Stimulated activated CD4-positive, alpha-beta T cell treated with anti-CD3 and anti-CD28 coated beads, Interleukin-4, amount 100 ng/mL, for 48 hours (primary cell): ENCODE measurements at regions not wholly inside any gene's neighbourhood (a gene's known extent, or its start where the extent isn't known, plus 50 kb on each side); places are given as distances from the start of the nearest gene placed in this dataset.
"Not testable (repeated sequence)": the region's sequence is repeated elsewhere in the genome, so short reads cannot be mapped to it uniquely, and the experiment has no call there.

ENCODE experiments used
- DNase-seq, 2 donors: peaks; one replicate each; pipeline ENCODE4 v3.0.0-alpha.2; 2020; ENCODE audit warnings: low read depth in 2 of 2

DNA sequence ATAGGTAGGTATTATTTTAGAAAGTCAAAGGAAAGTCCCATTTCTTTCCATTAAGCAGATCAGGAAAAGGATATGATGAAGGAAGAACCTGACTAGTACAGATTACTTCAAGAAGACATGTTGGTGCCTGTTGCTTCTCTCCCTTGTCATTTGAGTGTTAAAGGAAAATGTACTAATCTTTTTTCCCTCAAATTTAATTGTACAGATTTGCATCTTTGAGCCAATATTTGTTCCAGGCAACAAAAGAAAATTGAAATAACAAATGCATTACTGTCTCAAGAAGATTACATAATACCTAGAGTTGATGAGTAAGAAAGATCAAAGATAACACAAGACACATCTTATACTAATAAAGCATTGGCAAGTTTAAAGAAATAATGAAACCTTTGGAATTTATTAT lies 566.9 kb upstream of the ZP4 start:
- no peak for DNase-seq

DNA sequence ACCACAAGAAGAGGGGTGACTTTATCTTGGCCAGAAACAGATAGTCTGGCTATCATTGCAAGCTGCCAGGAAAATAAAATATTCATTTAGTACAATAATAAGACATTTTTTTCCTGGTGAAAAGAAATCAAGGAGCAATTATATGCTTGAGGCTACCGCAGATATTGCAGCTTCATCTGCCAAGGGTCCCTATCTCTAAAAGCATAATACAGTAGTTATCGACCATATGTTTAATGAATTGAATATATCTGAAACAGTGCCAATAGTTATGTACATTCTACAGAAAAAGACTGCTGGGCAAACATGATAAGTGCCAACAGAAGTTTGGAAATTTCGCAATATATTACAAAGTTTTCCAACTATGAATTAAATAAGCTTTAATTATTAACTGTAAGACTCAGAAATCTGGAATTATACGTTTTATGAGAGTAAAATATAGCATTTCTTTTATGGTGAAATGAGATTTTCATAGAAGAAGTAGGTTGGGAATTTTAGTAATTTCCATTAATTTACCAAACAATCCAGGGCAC lies 561.1 kb upstream of the ZP4 start:
- DNase-seq: no peak

DNA sequence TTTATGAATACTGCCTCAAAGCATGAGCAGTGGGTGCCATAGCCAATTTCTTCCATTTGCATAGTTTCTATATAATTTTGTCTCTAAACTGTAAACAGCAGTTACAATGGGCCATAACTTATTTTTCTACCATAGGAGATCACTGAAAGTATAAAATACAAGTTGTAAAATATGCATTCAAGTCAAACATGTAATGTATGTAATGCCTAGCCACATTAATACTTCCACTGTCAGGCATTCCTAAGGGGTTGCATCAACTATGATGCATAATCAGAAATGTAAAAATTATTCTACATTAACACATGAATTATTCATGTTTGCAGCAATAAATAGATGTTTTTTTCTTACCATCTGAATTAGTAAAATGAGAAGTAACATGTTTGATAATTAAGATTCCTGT lies 560.3 kb upstream of the ZP4 start:
- DNase-seq: no peak

DNA sequence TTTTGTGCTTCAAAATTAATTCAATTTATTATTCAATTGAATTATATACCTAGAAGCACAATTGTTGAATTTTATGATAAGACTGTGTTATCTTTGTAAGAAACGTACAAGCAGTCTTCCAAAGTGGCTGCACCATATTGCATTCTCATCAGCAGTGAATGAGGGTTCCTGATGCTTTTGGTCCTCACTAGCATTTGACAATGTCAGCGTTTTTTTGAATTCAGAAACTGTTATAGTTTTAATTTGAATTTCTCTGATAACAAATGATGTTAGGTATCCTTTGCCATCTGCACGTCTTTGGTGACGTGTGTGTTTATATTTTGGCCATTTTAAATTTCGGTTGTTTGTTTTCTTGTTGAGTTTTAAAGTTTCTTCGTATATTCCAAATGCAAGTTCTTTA lies 553.0 kb upstream of the ZP4 start:
- DNase-seq: no peak

DNA sequence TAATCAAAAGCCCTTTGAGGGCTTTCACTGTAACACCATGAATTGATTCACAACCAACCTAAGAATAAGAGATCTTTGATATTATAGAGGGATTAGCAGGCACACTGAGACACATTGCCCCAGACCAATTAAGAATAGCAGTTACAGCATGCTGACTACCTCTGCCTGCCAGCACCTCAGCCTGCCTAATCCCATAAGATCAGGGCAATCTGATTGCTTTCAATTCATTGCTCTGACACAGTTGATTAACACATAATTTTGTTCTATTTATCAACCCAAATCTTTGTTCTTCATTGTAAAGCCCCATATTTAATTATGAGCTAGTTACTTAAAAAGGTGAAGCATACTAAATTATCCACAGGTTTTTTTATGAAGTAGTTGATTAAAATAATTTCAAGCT lies 548.8 kb upstream of the ZP4 start:
- DNase-seq: no peak

DNA sequence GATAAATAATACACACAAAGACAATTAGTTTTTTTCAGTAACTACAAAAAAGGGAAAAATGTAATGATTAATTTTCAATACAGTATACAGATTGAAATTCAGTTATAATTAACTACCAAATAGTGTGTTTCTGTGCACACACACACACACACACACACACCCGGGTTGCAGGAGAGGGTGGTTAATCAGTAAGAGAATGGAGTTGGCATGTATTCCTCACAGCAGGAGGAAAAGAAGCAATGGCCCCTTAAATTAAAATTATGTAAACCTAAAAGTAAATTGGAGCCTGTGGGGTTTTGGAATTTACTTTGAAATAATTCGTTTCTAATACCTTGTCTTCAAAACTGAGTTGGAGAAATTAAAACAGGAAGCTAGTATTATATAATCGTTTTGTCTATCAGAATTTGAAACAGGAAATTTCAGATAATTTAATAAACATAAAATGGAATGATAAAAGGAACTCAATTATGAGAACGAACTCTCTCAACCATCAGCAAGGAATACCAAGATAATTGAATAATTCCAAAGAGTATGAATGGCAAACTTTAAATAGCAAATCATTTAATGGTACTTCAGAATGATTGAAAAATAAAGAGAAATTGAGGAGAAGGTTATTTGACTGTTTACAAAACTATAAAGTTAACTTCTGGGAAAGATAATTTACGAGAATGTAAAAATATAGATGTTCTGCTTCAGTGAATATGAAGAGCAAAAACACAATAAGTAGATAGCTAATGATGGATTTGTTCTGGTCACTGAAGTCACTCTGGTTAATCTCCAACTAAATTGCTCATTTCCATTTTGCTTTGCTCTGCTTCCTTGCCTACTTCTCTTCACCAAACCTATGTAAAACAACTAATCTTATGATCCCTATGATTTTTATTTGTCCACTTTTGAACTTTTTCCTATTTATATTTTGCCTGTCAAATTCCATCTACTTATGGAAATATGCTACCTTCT lies 547.9 kb upstream of the ZP4 start:
- no peak for DNase-seq

DNA sequence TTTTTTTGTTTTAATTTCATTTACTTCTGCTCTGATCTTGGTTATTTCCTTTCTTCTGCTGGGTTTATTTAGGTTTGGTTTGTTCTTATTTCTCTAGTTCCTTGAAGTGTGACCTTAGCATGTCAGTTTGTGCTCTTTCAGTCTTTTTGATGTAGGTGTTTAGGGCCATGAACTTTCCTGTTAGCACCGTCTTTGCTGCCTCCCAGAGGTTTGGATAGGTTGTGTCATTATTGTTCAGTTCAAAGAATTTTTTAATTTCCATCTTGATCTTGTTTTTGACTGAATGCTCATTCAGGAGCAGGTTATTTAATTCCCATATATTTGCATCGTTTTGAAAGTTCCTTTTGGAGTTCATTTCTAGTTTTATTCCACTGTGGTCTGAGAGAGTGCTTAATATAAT lies 539.0 kb upstream of the ZP4 start:
- DNase-seq: not testable (repeated sequence)

DNA sequence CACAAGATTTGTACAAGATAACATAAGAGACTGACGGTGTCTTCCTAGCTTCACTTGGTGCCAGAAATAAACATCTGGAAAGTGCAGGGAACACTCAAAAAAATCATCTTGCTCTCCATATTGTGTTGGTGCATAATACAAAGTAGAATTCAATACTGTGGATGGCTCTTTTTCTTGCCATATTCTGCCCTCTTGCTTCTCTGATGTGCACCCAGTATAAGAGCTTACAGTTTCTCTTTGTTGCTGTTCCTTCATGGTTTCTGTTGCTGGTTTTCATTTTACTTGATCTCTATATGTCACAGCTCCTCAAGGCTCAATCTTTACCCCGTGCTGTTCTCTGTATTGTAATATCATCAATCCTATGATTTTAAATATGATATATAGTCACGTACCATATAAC lies 528.5 kb upstream of the ZP4 start:
- DNase-seq: no peak

DNA sequence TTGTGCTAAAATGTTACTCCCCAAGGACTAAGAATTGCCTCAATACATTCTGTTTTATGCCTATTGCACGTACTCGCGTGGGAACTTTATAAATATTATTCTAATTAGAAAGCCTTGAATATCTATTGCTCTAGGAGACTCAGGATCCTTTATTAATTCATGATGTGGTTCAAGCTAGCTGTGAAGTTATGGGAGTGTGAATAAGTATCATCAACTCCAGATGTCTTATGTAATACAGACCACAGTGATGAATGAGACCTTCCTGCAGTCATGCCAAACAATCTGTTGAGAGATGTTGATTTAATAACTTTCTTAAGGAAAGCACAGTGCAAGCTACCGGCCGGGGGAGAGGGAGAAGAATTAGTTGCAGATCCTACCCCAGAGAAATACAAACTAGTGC lies 519.2 kb upstream of the ZP4 start:
- DNase-seq: no peak

DNA sequence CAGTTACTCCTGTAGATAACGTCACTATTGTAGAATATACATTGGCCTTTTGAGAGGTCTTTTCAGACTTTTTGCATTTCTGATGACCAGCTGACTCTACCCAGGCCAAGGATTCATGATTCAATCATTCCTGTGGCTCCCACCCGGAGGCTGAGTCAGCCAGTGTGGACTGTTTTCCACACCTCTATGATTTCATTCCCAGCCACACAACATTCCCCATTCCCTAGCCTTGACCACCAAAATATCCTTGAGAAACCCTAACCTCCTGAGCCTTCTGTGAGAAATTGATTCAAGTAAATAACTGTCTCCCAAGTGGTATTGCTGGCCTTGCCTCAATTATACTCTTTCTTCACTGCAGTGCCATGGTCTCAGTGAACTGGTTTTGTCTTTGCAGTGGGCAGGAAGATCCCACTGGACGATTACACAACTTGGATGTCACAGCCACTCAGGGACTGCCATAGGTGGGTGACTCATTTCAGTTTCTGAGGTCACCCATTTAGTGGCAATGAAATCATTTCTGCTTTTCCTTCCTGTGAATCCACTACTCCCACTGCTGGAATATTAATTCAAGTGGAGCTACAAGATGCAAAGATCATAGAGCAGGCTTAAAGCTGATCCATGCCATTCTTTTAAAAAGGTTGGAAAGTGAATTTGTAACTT lies 518.6 kb upstream of the ZP4 start:
- DNase-seq: no peak

DNA sequence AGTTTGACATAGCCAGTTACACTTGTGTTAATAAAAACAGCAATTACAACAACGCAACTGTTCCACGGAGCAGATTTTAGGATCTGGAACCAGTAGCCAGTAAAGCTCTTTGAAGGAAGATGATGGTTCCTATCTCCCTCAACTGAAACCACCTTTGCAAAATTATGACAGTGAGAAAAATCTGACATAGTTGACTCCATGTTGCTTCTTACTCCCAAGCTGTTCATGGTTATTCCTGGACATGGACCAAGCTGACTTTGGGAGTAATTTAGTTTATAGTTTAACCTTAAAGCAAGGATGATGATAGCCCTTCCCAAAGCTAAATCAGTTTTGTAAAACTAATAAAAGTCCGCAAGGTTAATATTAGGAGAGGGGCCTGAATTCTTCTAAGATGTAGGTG lies 518.0 kb upstream of the ZP4 start:
- DNase-seq: no peak

DNA sequence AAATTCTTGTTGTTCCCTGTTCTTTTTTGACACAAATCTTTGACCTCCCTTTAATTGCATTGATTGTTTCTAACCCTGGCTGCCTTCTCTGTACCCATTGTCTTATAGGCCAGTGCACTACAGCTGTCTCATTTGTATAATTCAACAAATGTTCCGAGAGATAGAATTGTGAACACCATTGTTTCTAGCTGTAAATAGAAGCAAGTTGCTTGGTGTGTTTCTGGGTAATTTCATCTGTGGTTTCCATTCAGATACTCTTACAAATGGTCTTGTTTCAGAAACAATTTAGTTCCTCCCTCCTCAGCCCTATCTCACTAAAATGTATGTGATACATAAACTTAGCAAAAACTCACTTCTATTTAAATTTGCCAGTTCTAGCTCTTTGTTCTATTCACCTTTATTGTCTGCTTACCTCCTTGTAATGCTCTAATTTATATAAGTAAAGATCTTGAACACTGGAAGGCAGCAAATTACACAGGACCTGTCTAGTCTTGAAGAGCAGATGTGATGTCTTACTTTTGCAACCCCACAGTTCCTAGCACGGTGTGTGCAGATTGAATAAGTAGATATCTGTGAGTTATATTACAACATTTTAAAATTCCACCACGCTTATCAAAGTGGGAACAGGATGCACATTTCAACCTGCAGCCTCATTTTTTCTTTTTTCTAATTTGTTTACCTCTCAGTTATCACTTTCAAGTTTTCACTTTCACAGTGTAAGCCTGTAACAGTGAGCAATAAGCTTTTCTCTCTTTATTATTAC lies 515.6 kb upstream of the ZP4 start:
- DNase-seq: no peak

DNA sequence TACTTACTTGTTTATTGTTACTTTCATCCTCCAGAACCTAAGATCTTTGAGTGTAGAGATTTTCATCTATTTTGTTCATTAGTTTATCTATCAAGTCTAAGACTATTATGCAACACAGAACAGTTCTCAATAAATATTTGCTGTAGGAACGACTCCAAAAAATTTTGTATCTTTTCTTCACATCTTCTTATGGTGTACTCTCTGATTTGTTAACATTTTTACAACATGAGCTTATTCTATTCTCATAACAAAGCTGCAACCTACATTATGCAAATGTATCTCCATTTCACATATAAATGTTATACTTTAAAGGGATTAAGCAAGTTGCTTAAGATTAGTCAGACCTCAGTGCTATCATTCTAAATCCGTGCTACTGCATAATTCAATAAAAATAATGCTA lies 514.2 kb upstream of the ZP4 start:
- no peak for DNase-seq

DNA sequence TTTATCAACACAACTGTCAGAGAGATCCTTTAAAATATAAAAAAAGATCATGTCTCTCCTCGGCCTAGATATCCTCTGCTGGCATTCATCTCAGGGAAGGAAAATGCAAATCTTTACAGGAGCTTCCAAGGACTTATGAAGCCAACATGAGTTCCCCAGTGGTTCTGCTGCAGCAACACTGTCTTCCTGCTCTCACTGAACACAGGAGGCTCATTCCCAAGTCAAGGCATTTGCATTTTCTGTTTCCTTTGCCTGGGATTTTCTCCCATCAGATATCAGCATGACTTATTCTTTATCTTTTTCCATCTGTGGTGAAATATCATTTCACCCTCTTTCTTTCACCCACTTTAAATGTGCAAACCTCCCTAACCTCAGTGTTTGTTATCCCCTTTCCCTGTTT lies 513.8 kb upstream of the ZP4 start:
- DNase-seq: no peak

DNA sequence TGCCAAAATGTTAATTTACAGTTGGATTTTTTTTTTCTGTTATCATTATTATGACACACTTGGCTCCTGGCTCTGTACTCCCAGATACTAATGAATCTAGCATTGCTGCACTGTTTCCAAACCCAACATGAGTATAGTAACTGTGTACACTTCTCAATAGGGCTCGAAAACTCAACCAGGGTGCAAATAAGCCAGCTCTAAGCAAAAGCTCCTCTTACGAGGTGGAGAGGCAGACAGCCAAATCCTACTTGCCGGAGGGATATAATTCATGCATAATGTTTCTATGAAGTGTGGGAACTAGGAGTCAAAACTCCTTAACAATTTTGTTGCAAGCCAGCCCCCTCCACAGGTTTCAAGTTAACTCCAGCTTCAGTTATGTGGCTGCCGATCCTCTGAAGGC lies 510.4 kb upstream of the ZP4 start:
- DNase-seq: no peak

DNA sequence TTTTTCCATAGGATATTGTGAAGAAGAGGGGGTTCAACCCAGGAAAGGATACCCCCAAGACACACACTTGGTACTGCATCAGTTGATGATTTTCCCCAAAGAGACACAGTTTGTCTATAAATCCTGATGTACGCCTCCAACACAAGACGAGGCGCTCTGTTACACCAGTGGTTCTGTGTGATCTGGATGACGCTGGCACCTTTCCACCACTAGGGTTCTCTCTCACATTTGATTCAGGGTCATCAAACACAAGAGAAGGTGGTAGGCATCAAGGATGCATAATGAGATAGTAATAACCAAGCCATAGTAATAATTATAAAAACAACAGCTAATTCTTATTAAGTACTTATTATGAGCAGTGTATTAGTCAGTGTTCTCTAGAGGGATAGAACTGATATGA lies 508.8 kb upstream of the ZP4 start:
- DNase-seq: no peak

DNA sequence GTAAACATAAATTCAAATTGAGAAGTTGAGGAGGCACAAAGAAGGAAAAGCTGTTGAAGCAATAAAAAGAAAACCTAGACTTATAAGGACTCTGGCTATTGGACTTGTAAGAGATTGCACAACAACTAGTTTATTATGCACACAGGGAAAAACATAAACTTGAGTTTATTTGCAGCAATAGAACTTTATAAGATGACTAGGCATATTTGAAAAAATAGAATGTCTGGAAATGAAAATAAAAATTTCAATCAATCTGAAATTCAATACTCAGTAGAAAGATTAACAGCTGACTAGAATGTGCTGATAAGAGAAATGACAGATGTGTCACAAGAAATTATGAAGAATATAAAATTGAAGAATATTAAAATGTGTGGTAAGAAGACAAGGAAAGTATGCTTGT lies 505.4 kb upstream of the ZP4 start:
- DNase-seq: no peak

DNA sequence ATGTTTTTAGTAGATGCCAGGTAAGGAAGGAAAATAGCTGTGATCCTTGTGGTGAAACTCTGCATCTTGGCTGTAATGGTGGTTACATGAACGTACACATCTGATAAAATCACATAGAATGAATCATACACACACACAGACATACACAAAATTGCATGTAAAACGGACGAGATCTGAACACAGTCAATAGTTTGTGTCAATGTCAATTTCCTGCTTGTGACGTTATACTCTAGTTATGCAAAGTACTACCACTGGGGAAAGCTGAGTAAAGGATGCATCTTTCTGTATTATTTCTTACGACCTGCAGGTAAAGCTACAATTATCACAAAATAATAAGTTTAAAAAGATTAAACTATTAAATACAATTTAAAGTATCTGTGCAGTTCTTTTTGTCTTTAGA lies 493.7 kb upstream of the ZP4 start:
- no peak for DNase-seq

DNA sequence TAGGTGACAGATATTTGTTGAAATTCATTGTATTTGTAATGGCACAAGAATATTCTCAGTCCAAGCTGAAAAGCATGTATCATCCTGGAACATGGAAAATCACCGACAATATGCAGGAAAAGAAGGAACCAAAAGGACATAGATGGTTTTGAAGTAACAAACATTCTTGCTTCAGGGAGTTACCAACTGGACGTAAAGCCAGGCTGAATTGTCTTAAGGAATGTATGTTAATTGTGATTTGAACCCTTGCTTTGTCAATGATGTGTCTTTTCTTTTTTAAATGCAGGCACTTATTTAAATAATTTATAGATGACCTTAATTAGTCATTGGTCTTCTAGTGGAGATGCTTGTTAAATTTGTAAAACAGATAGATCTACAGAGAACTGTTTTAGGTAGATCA lies 489.4 kb upstream of the ZP4 start:
- DNase-seq: no peak

DNA sequence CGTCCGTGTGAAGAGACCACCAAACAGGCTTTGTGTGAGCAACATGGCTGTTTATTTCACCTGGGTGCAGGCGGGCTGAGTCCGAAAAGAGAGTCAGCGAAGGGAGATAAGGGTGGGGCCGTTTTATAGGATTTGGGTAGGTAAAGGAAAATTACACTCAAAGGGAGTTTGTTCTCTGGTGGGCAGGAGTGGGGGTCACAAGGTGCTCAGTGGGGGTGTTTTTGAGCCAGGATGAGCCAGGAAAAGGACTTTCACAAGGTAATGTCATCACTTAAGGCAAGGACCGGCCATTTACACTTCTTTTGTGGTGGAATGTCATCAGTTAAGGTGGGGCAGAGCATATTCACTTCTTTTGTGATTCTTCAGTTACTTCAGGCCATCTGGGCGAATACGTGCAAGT lies 488.7 kb upstream of the ZP4 start:
- not testable (repeated sequence) for DNase-seq

DNA sequence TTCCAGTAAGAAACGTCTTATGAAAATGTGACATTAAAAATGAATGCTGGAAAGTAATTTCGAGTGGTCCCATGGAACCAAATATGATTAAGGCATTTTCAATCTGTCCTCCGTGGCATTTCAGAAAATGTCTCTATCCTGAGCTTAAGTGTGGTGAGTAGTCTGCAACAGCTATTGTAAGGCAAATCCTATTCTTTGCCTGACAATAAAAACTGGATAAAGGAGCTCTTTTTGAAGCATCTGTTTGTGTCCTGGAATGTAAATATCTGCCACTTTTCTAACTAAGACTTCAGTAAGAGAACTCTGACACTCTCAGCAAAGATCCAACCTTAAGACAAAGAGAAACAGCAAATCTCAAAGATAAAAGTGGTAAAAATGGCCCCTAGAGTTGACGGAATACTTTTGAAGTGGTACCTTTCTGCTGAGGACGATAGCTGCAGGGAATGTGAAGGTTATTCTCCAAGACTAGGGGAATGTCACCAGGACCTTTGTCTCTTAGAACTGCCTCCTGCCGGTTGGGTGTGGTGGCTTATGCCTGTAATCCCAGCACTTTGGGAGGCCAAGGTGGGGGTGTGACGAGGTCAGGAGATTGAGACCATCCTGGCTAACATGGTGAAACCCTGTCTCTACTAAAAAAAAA lies 486.7 kb upstream of the ZP4 start:
- DNase-seq: no peak

DNA sequence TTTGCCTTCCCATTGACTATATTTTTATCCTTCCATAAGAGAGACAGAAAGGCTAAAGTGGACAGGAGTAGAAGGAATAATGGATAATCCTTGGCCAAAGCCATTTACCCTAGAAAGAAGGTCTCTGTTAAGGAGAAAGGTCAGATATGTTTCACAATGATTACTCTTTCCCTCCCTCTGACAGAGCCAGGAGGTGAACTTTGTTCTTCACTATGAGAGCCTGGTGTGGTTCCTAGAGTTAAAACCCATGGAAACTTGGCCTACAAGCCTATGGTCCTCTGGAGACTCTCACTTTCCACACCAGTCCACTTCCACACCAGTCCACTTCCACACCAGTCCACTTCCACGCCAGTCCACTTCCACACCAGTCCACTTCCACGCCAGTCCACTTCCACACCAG lies 479.9 kb upstream of the ZP4 start:
- no peak for DNase-seq
